Astrocyte (in vitro differentiated cells and primary cell): ENCODE measurements at regions not wholly inside any gene's neighbourhood (a gene's known extent, or its start where the extent isn't known, plus 50 kb on each side); places are given as distances from the start of the nearest gene placed in this dataset.

Source experiments
- DNase-seq: peaks from one replicate; pipeline ENCODE4 v3.0.0-alpha.2; 2010; ENCODE audit warnings: low read depth
- FAIRE-seq: peaks from 2 replicates; lab custom pipeline; 2011; peaks lifted over from hg19 to GRCh38; lab: Jason Lieb, UNC
- H2AFZ ChIP-seq: 2 replicates; pipeline ENCODE4 v1.6.0; 2012; ENCODE audit warnings: low read depth, low read length, inconsistent platforms
- H3K27ac ChIP-seq: 2 replicates; pipeline ENCODE4 v1.5.1; 2011; ENCODE audit warnings: low read depth, low read length, inconsistent platforms
- H3K27me3 ChIP-seq: 2 replicates; pipeline ENCODE4 v1.6.0; 2011; ENCODE audit warnings: low read length, inconsistent platforms; ENCODE audit not compliant: insufficient read depth
- H3K36me3 ChIP-seq: 2 replicates; pipeline ENCODE4 v1.5.1; 2011; ENCODE audit warnings: low read length, inconsistent platforms; ENCODE audit not compliant: insufficient read depth
- H3K4me1 ChIP-seq: 2 replicates; pipeline ENCODE4 v1.5.1; 2011; ENCODE audit warnings: low read length, inconsistent platforms; ENCODE audit not compliant: insufficient read depth
- H3K4me2 ChIP-seq: 2 replicates; pipeline ENCODE4 v1.6.0; 2012; ENCODE audit warnings: low read length, inconsistent platforms
- H3K4me3 ChIP-seq: 2 replicates; pipeline ENCODE4 v1.5.1; 2011; ENCODE audit warnings: low read depth, mild to moderate bottlenecking, low read length, inconsistent platforms; ENCODE audit not compliant: insufficient read depth
- H3K79me2 ChIP-seq: 2 replicates; pipeline ENCODE4 v1.6.0; 2012; ENCODE audit warnings: mild to moderate bottlenecking, low read length, inconsistent platforms; ENCODE audit not compliant: insufficient read depth
- H3K9ac ChIP-seq: 2 replicates; pipeline ENCODE4 v1.6.0; 2012; ENCODE audit warnings: mild to moderate bottlenecking, low read length, inconsistent platforms
- H3K9me3 ChIP-seq: 2 replicates; pipeline ENCODE4 v1.5.1; 2012; ENCODE audit warnings: low read depth, mild to moderate bottlenecking, low read length, inconsistent platforms; ENCODE audit not compliant: insufficient read depth
- H4K20me1 ChIP-seq: 2 replicates; pipeline ENCODE4 v1.6.0; 2012; ENCODE audit warnings: low read length, inconsistent platforms; ENCODE audit not compliant: insufficient read depth
- H3K27ac Mint-ChIP-seq: one replicate; pipeline ENCODE4 v1.8.0; 2021; ENCODE audit warnings: mild to moderate bottlenecking, mixed read lengths; ENCODE audit not compliant: unreplicated experiment
- H3K27me3 Mint-ChIP-seq: one replicate; pipeline ENCODE4 v1.8.0; 2021; ENCODE audit warnings: low read depth, mixed read lengths; ENCODE audit not compliant: unreplicated experiment
- H3K36me3 Mint-ChIP-seq: one replicate; pipeline ENCODE4 v1.8.0; 2021; ENCODE audit warnings: low read depth, mixed read lengths; ENCODE audit not compliant: unreplicated experiment
- H3K4me1 Mint-ChIP-seq: one replicate; pipeline ENCODE4 v1.8.0; 2021; ENCODE audit warnings: low read depth, mixed read lengths; ENCODE audit not compliant: unreplicated experiment
- H3K4me3 Mint-ChIP-seq: one replicate; pipeline ENCODE4 v1.8.0; 2021; ENCODE audit warnings: mild to moderate bottlenecking, moderate library complexity, mixed read lengths; ENCODE audit not compliant: unreplicated experiment
- H3K9me3 Mint-ChIP-seq: one replicate; pipeline ENCODE4 v1.8.0; 2021; ENCODE audit warnings: mild to moderate bottlenecking, mixed read lengths; ENCODE audit not compliant: unreplicated experiment
- EZH2 ChIP-seq: IDR thresholded peaks from 2 replicates; pipeline ENCODE4 v1.6.1; 2012; ENCODE audit warnings: mild to moderate bottlenecking, low read length, inconsistent platforms; ENCODE audit not compliant: insufficient read depth
- TF ChIP-seq, protein P1 (sequence below): IDR thresholded peaks from 2 replicates; pipeline ENCODE4 v1.5.1; 2011; ENCODE audit warnings: low read depth, mild to moderate bottlenecking, inconsistent platforms, low read length, moderate library complexity; ENCODE audit not compliant: insufficient read depth

GRCh38 chr5:2883771-2884170 is 132.3 kb upstream of the IRX2 start:
- no peak overlapping the region for H3K4me3 ChIP-seq
- H3K4me1 ChIP-seq = no peaks in the 10 kb centered on the region
- Mint-ChIP-seq H3K36me3 (no peaks in the 10 kb centered on the region), H3K4me1 (no peaks in the 10 kb centered on the region), H3K27ac (no peak overlapping the region), H3K9me3 (peaks cover 10% of the 10 kb centered on the region), H3K4me3 (no peak overlapping the region), H3K27me3 (no peaks in the 10 kb centered on the region)
- FAIRE-seq (no peak), DNase-seq (no peak)
- no peak overlapping the region for H3K9ac ChIP-seq
- no peaks in the 10 kb centered on the region for H3K36me3 ChIP-seq
- H2AFZ ChIP-seq = no peak overlapping the region
- TF ChIP-seq, protein P1, sequence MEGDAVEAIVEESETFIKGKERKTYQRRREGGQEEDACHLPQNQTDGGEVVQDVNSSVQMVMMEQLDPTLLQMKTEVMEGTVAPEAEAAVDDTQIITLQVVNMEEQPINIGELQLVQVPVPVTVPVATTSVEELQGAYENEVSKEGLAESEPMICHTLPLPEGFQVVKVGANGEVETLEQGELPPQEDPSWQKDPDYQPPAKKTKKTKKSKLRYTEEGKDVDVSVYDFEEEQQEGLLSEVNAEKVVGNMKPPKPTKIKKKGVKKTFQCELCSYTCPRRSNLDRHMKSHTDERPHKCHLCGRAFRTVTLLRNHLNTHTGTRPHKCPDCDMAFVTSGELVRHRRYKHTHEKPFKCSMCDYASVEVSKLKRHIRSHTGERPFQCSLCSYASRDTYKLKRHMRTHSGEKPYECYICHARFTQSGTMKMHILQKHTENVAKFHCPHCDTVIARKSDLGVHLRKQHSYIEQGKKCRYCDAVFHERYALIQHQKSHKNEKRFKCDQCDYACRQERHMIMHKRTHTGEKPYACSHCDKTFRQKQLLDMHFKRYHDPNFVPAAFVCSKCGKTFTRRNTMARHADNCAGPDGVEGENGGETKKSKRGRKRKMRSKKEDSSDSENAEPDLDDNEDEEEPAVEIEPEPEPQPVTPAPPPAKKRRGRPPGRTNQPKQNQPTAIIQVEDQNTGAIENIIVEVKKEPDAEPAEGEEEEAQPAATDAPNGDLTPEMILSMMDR = no peak
- TF ChIP-seq EZH2 = no peak
- H3K27ac ChIP-seq = no peak overlapping the region
- H3K4me2 ChIP-seq = no peak overlapping the region
- no peaks in the 10 kb centered on the region for H3K27me3 ChIP-seq
- no peaks in the 10 kb centered on the region for H3K79me2 ChIP-seq
- H4K20me1 ChIP-seq = no peaks in the 10 kb centered on the region
- peaks cover 10% of the 10 kb centered on the region for H3K9me3 ChIP-seq

- peaks cover 12% of the 10 kb centered on the region for H3K9me3 Mint-ChIP-seq
- no peak for DNase-seq
These were observed 128.2 kb upstream of the IRX2 start for GRCh38 chr5:2879701-2880100.

GRCh38 chr5:2877522-2877921 is 126.0 kb upstream of the IRX2 start:
- H3K4me3 Mint-ChIP-seq = no peak overlapping the region
- Histone ChIP-seq H3K27ac (no peak overlapping the region), H3K36me3 (no peaks in the 10 kb centered on the region), H2AFZ (no peak overlapping the region), H4K20me1 (no peaks in the 10 kb centered on the region), H3K9me3 (peaks cover 6% of the 10 kb centered on the region), H3K4me3 (no peak overlapping the region), H3K4me2 (no peak overlapping the region), H3K4me1 (no peaks in the 10 kb centered on the region), H3K27me3 (no peaks in the 10 kb centered on the region), H3K9ac (no peak overlapping the region), H3K79me2 (no peaks in the 10 kb centered on the region)
- no peaks in the 10 kb centered on the region for H3K4me1 Mint-ChIP-seq
- FAIRE-seq = no peak
- DNase-seq = no peak
- H3K36me3 Mint-ChIP-seq = no peaks in the 10 kb centered on the region
- peaks cover 11% of the 10 kb centered on the region for H3K9me3 Mint-ChIP-seq
- peaks cover 8% of the 10 kb centered on the region for H3K27me3 Mint-ChIP-seq
- TF ChIP-seq, protein P1 = no peak
- no peak for TF ChIP-seq EZH2
- H3K27ac Mint-ChIP-seq = no peak overlapping the region

More at GRCh38 chr5:2879701-2880100, 128.2 kb upstream of the IRX2 start:
- Histone ChIP-seq H3K79me2 (no peaks in the 10 kb centered on the region), H3K36me3 (no peaks in the 10 kb centered on the region), H3K4me1 (no peaks in the 10 kb centered on the region), H3K27me3 (no peaks in the 10 kb centered on the region), H2AFZ (no peak overlapping the region), H3K4me2 (no peak overlapping the region), H3K27ac (no peak overlapping the region), H3K4me3 (no peak overlapping the region), H3K9ac (no peak overlapping the region), H3K9me3 (peaks cover 6% of the 10 kb centered on the region), H4K20me1 (no peaks in the 10 kb centered on the region)
- TF ChIP-seq, protein P1 = no peak
- TF ChIP-seq EZH2 = no peak
- Mint-ChIP-seq H3K27ac (no peak overlapping the region), H3K36me3 (no peaks in the 10 kb centered on the region), H3K4me1 (no peaks in the 10 kb centered on the region), H3K27me3 (no peaks in the 10 kb centered on the region), H3K4me3 (no peak overlapping the region)
- no peak for FAIRE-seq
